Keratinocyte (primary cell): ENCODE measurements at regions not wholly inside any gene's neighbourhood (a gene's known extent, or its start where the extent isn't known, plus 50 kb on each side); places are given as distances from the start of the nearest gene placed in this dataset.

Experiments
- DNase-seq: peaks from one replicate; pipeline ENCODE4 v3.0.0-alpha.2; 2011; ENCODE audit warnings: low read depth, missing footprints, low spot score
- FAIRE-seq: peaks from 2 replicates; lab custom pipeline; 2011; peaks lifted over from hg19 to GRCh38; lab: Jason Lieb, UNC
- H2AFZ ChIP-seq: 2 replicates; pipeline ENCODE4 v1.6.0; 2012; ENCODE audit warnings: low read length, control low read depth, inconsistent platforms; ENCODE audit not compliant: control insufficient read depth
- H3K27ac ChIP-seq: 2 replicates; pipeline ENCODE4 v1.5.1; 2011; ENCODE audit warnings: low read length; ENCODE audit not compliant: control insufficient read depth, insufficient read depth
- H3K27me3 ChIP-seq: 3 replicates; pipeline ENCODE4 v1.6.0; 2011; ENCODE audit warnings: low read length; ENCODE audit not compliant: control insufficient read depth, insufficient read depth; ENCODE audit errors: extremely low read depth
- H3K36me3 ChIP-seq, 2 experiments: 2 replicates in 1 of 2; 3 replicates in 1 of 2; pipeline ENCODE4 v1.5.1; 2011; ENCODE audit warnings: low read length in 2 of 2, mild to moderate bottlenecking in 1 of 2; ENCODE audit not compliant: control insufficient read depth in 2 of 2, insufficient read depth in 2 of 2; ENCODE audit errors: extremely low read depth in 1 of 2
- H3K4me1 ChIP-seq: 3 replicates; pipeline ENCODE4 v1.5.1; 2011; ENCODE audit warnings: low read length; ENCODE audit not compliant: control insufficient read depth, insufficient read depth; ENCODE audit errors: extremely low read depth
- H3K4me2 ChIP-seq: 3 replicates; pipeline ENCODE4 v1.6.0; 2011; ENCODE audit warnings: low read depth, low read length; ENCODE audit not compliant: control insufficient read depth, insufficient read depth; ENCODE audit errors: extremely low read depth
- H3K4me3 ChIP-seq, 3 experiments: fragments of 200-600 bp in 1 of 3; sonication (generic) in 1 of 3; 2 replicates in 2 of 3; 3 replicates in 1 of 3; pipeline ENCODE4 v1.5.1; 2011 to 2016; ENCODE audit warnings: low read length in 3 of 3, mild to moderate bottlenecking in 3 of 3, control low read depth in 2 of 3, inconsistent platforms in 1 of 3, low read depth in 1 of 3, mixed read lengths in 1 of 3, mixed run types in 1 of 3, moderate library complexity in 1 of 3; ENCODE audit not compliant: control insufficient read depth in 2 of 3, insufficient read depth in 2 of 3; ENCODE audit errors: extremely low read depth in 1 of 3
- H3K79me2 ChIP-seq: 2 replicates; pipeline ENCODE4 v1.6.0; 2012; ENCODE audit warnings: low read length; ENCODE audit not compliant: control insufficient read depth, insufficient read depth
- H3K9ac ChIP-seq: 3 replicates; pipeline ENCODE4 v1.6.0; 2011; ENCODE audit warnings: low read length; ENCODE audit not compliant: control insufficient read depth, insufficient read depth; ENCODE audit errors: extremely low read depth
- H3K9me1 ChIP-seq: 3 replicates; pipeline ENCODE4 v1.6.0; 2011; ENCODE audit warnings: low read length; ENCODE audit not compliant: control insufficient read depth, insufficient read depth; ENCODE audit errors: extremely low read depth
- H3K9me3 ChIP-seq: 2 replicates; pipeline ENCODE4 v1.5.1; 2012; ENCODE audit warnings: low read depth, low read length; ENCODE audit not compliant: control insufficient read depth
- H4K20me1 ChIP-seq: 3 replicates; pipeline ENCODE4 v1.6.0; 2011; ENCODE audit warnings: low read length; ENCODE audit not compliant: control insufficient read depth, insufficient read depth; ENCODE audit errors: extremely low read depth
- CTCF ChIP-seq, 3 experiments: IDR thresholded peaks in 1 of 3; conservative IDR thresholded peaks in 1 of 3; optimal IDR thresholded peaks in 1 of 3; 2 replicates in 2 of 3; 3 replicates in 1 of 3; pipeline versions ENCODE3 to v1.5.1; 2011; ENCODE audit warnings: low read length in 3 of 3, mild to moderate bottlenecking in 3 of 3, moderate library complexity in 2 of 3, control low read depth in 1 of 3, inconsistent platforms in 1 of 3; ENCODE audit not compliant: insufficient read depth in 2 of 3; ENCODE audit errors: extremely low read depth in 1 of 3
- EZH2 ChIP-seq: IDR thresholded peaks from one replicate; pipeline ENCODE4 v1.6.1; 2012; ENCODE audit warnings: inconsistent platforms, mild to moderate bottlenecking, low read length, moderate library complexity
- dilution Hi-C: fragments of 300-500 bp; cut with MboI; formaldehyde crosslinking; loops from one replicate; pipeline ENCODE4 v1.7.0; 2020; ENCODE audit warnings: low sequenced_read_pairs; ENCODE audit not compliant: extremely low pct_ligation_motif_present

- no peaks in the 10 kb centered on the region for H3K36me3 ChIP-seq
- H3K9ac ChIP-seq = no peak overlapping the region
- DNase-seq (no peak), FAIRE-seq (no peak)
- no peaks in the 10 kb centered on the region for H3K9me3 ChIP-seq
- no peaks in the 10 kb centered on the region for H4K20me1 ChIP-seq
- H3K4me1 ChIP-seq = no peaks in the 10 kb centered on the region
- no peak overlapping the region for H2AFZ ChIP-seq
- dilution Hi-C loops = loop anchor here (5.0 kb wide), 1 partner anchor 36 kb away; no protein-coding TSS in a partner anchor
- no peak overlapping the region for H3K4me3 ChIP-seq
- H3K27me3 ChIP-seq = no peaks in the 10 kb centered on the region
- no peaks in the 10 kb centered on the region for H3K79me2 ChIP-seq
- TF ChIP-seq EZH2 (no peak), CTCF (optimal IDR thresholded peaks at IDR 0.05 in 1 of 3, IDR thresholded peaks at IDR 0.05 in 1 of 3, conservative IDR thresholded peaks at IDR 0.05 in 1 of 3; ENCODE audit: extremely low read depth in 1 of 3, insufficient read depth in 2 of 3, low read length in 3 of 3) (no peak)
- H3K27ac ChIP-seq = no peak overlapping the region
- no peak overlapping the region for H3K4me2 ChIP-seq
- no peaks in the 10 kb centered on the region for H3K9me1 ChIP-seq
Observed at GRCh38 chr4:162706051-162706450, 460.6 kb downstream of the NAF1 start.

- no peaks in the 10 kb centered on the region for H3K79me2 ChIP-seq
- no peak overlapping the region for H2AFZ ChIP-seq
- TF ChIP-seq CTCF (optimal IDR thresholded peaks at IDR 0.05 in 1 of 3, IDR thresholded peaks at IDR 0.05 in 1 of 3, conservative IDR thresholded peaks at IDR 0.05 in 1 of 3; ENCODE audit: extremely low read depth in 1 of 3, insufficient read depth in 2 of 3, low read length in 3 of 3) = no peak
- no peaks in the 10 kb centered on the region for H3K36me3 ChIP-seq
- no peak overlapping the region for H3K4me3 ChIP-seq
- dilution Hi-C loops = loop anchor here (5.0 kb wide), 1 partner anchor 37 kb away; no protein-coding TSS in a partner anchor
- H3K27me3 ChIP-seq = no peaks in the 10 kb centered on the region
- FAIRE-seq = no peak
- no peak overlapping the region for H3K27ac ChIP-seq
- H3K4me1 ChIP-seq = no peaks in the 10 kb centered on the region
- no peak overlapping the region for H3K4me2 ChIP-seq
- H3K9ac ChIP-seq = no peak overlapping the region
- no peaks in the 10 kb centered on the region for H4K20me1 ChIP-seq
- DNase-seq = no peak
- H3K9me3 ChIP-seq = no peaks in the 10 kb centered on the region
- no peaks in the 10 kb centered on the region for H3K9me1 ChIP-seq
Observed at GRCh38 chr4:162705130-162705803, 461.4 kb downstream of the NAF1 start.
